Neural progenitor cell (in vitro differentiated cells): ENCODE measurements at regions not wholly inside any gene's neighbourhood (a gene's known extent, or its start where the extent isn't known, plus 50 kb on each side); places are given as distances from the start of the nearest gene placed in this dataset.

ENCODE experiments used
- CTCF ChIP-seq: fragments of 200-600 bp; sonication (generic); IDR thresholded peaks from 2 replicates; pipeline ENCODE4 v1.5.1; 2017; ENCODE audit warnings: antibody characterized with exemption, mild to moderate bottlenecking
- EZH2 ChIP-seq: fragments of 200-600 bp; sonication (generic); IDR thresholded peaks from 2 replicates; pipeline ENCODE4 v1.6.1; 2017; ENCODE audit warnings: antibody characterized with exemption, mild to moderate bottlenecking, moderate library complexity
- EZH2phosphoT487 ChIP-seq: fragments of 200-600 bp; sonication (generic); IDR thresholded peaks from 2 replicates; pipeline ENCODE4 v1.6.1; 2017; ENCODE audit warnings: antibody characterized with exemption

- TF ChIP-seq CTCF = no peak
- no peak for TF ChIP-seq EZH2
- no peak for TF ChIP-seq EZH2phosphoT487
Measured at GRCh38 chr5:124252747-124253146, 493.7 kb downstream of the ZNF608 start.
